DND-41 (cell line): ENCODE measurements at regions not wholly inside any gene's neighbourhood (a gene's known extent, or its start where the extent isn't known, plus 50 kb on each side); places are given as distances from the start of the nearest gene placed in this dataset.

Source experiments
- EZH2 ChIP-seq: IDR thresholded peaks from 3 replicates; pipeline ENCODE4 v1.6.1; 2012; ENCODE audit warnings: borderline replicate concordance, low read depth, mild to moderate bottlenecking, moderate library complexity, low read length, inconsistent platforms; ENCODE audit not compliant: severe bottlenecking
- TF ChIP-seq, protein P1 (sequence below): IDR thresholded peaks from 2 replicates; pipeline ENCODE4 v1.5.1; 2012; ENCODE audit warnings: borderline replicate concordance, low read length, moderate library complexity, mild to moderate bottlenecking; ENCODE audit not compliant: poor library complexity, severe bottlenecking; ENCODE audit errors: extremely low read depth

- TF ChIP-seq, protein P1, sequence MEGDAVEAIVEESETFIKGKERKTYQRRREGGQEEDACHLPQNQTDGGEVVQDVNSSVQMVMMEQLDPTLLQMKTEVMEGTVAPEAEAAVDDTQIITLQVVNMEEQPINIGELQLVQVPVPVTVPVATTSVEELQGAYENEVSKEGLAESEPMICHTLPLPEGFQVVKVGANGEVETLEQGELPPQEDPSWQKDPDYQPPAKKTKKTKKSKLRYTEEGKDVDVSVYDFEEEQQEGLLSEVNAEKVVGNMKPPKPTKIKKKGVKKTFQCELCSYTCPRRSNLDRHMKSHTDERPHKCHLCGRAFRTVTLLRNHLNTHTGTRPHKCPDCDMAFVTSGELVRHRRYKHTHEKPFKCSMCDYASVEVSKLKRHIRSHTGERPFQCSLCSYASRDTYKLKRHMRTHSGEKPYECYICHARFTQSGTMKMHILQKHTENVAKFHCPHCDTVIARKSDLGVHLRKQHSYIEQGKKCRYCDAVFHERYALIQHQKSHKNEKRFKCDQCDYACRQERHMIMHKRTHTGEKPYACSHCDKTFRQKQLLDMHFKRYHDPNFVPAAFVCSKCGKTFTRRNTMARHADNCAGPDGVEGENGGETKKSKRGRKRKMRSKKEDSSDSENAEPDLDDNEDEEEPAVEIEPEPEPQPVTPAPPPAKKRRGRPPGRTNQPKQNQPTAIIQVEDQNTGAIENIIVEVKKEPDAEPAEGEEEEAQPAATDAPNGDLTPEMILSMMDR, result no peak
- no peak for TF ChIP-seq EZH2
Measured at GRCh38 chr17:70994194-70994593, 824.9 kb downstream of the KCNJ2 start.
